ENCODE measurements at regions not wholly inside any gene's neighbourhood (a gene's known extent, or its start where the extent isn't known, plus 50 kb on each side); places are given as distances from the start of the nearest gene placed in this dataset.
"Not testable (repeated sequence)": the region's sequence is repeated elsewhere in the genome, so short reads cannot be mapped to it uniquely, and the experiment has no call there.

- no peak overlapping the region for H3K27ac ChIP-seq (ENCODE audit: low read depth, low read length)
- H3K36me3 ChIP-seq (ENCODE audit: control insufficient read depth, insufficient read depth, low read length): no peaks in the 10 kb centered on the region
- H2BK15ac ChIP-seq (replicated peaks; ENCODE audit: low read depth): no peak overlapping the region
- no peaks in the 10 kb centered on the region for H3K27me3 ChIP-seq (ENCODE audit: insufficient read depth, low read length, poor library complexity)
- no peaks in the 10 kb centered on the region for H3K79me1 ChIP-seq (ENCODE audit: low read length)
- H2AK5ac ChIP-seq (ENCODE audit: low read length): no peak overlapping the region
- no peaks in the 10 kb centered on the region for H3K4me1 ChIP-seq (ENCODE audit: control insufficient read depth, low read depth, low read length)
- H4K8ac ChIP-seq (ENCODE audit: low read depth, low read length): no peak overlapping the region
- H3K4me2 ChIP-seq (ENCODE audit: low read length): no peak overlapping the region
- no peak overlapping the region for H3K4ac ChIP-seq (ENCODE audit: low read depth, low read length)
- no peak overlapping the region for H3K56ac ChIP-seq (ENCODE audit: low read length)
- H3K18ac ChIP-seq (ENCODE audit: low read length): no peak overlapping the region
- H3K9ac ChIP-seq (ENCODE audit: low read length): no peak overlapping the region
- H3K79me2 ChIP-seq (ENCODE audit: control insufficient read depth, insufficient read depth, low read length): no peaks in the 10 kb centered on the region
- H3K4me3 ChIP-seq (ENCODE audit: low read length): no peak overlapping the region
- no peak overlapping the region for H2BK120ac ChIP-seq (ENCODE audit: low read depth, low read length)
- no peak overlapping the region for H3K23ac ChIP-seq (ENCODE audit: low read length)
- H4K5ac ChIP-seq (ENCODE audit: low read length): no peak overlapping the region
- WGBS (ENCODE audit: extremely low coverage, insufficient coverage, low lambda C conversion rate): no CpG with 5 or more reads among the region's 2 CpGs
- H2BK5ac ChIP-seq (ENCODE audit: low read length): no peak overlapping the region
- no peak for DNase-seq
These were observed 896.5 kb downstream of the PLA2G4A start for GRCh38 chr1:187725216-187725615.

- WGBS (ENCODE audit: extremely low coverage, insufficient coverage, low lambda C conversion rate): no CpG with 5 or more reads among the region's 1 CpG
- no peak overlapping the region for H2AK5ac ChIP-seq (ENCODE audit: low read length)
- H2BK5ac ChIP-seq (ENCODE audit: low read length): no peak overlapping the region
- no peak overlapping the region for H3K56ac ChIP-seq (ENCODE audit: low read length)
- H4K8ac ChIP-seq (ENCODE audit: low read depth, low read length): no peak overlapping the region
- no peak overlapping the region for H3K23ac ChIP-seq (ENCODE audit: low read length)
- no peak overlapping the region for H3K9ac ChIP-seq (ENCODE audit: low read length)
- H3K4me3 ChIP-seq (ENCODE audit: low read length): no peak overlapping the region
- no peak overlapping the region for H2BK15ac ChIP-seq (replicated peaks; ENCODE audit: low read depth)
- no peak overlapping the region for H3K4ac ChIP-seq (ENCODE audit: low read depth, low read length)
- no peak for DNase-seq
- no peak overlapping the region for H4K5ac ChIP-seq (ENCODE audit: low read length)
- H3K4me1 ChIP-seq (ENCODE audit: control insufficient read depth, low read depth, low read length): no peaks in the 10 kb centered on the region
- H3K18ac ChIP-seq (ENCODE audit: low read length): no peak overlapping the region
- no peak overlapping the region for H2BK120ac ChIP-seq (ENCODE audit: low read depth, low read length)
- H3K79me1 ChIP-seq (ENCODE audit: low read length): no peaks in the 10 kb centered on the region
- no peaks in the 10 kb centered on the region for H3K27me3 ChIP-seq (ENCODE audit: insufficient read depth, low read length, poor library complexity)
- H3K4me2 ChIP-seq (ENCODE audit: low read length): no peak overlapping the region
- H3K79me2 ChIP-seq (ENCODE audit: control insufficient read depth, insufficient read depth, low read length): no peaks in the 10 kb centered on the region
- no peaks in the 10 kb centered on the region for H3K36me3 ChIP-seq (ENCODE audit: control insufficient read depth, insufficient read depth, low read length)
- no peak overlapping the region for H3K27ac ChIP-seq (ENCODE audit: low read depth, low read length)
These were observed 904.5 kb downstream of the PLA2G4A start for GRCh38 chr1:187733232-187733631.

GRCh38 chr1:187734427-187734826, 905.7 kb downstream of the PLA2G4A start:
- Histone ChIP-seq H3K79me2 (ENCODE audit: control insufficient read depth, insufficient read depth, low read length) (no peaks in the 10 kb centered on the region), H4K5ac (ENCODE audit: low read length) (no peak overlapping the region), H2BK5ac (ENCODE audit: low read length) (no peak overlapping the region), H3K27me3 (ENCODE audit: insufficient read depth, low read length, poor library complexity) (no peaks in the 10 kb centered on the region), H2BK15ac (replicated peaks; ENCODE audit: low read depth) (no peak overlapping the region), H3K4ac (ENCODE audit: low read depth, low read length) (no peak overlapping the region), H3K4me3 (ENCODE audit: low read length) (no peak overlapping the region), H3K9ac (ENCODE audit: low read length) (no peak overlapping the region), H3K4me2 (ENCODE audit: low read length) (no peak overlapping the region), H4K8ac (ENCODE audit: low read depth, low read length) (no peak overlapping the region), H3K18ac (ENCODE audit: low read length) (no peak overlapping the region), H3K27ac (ENCODE audit: low read depth, low read length) (no peak overlapping the region), H2AK5ac (ENCODE audit: low read length) (no peak overlapping the region), H3K79me1 (ENCODE audit: low read length) (no peaks in the 10 kb centered on the region), H2BK120ac (ENCODE audit: low read depth, low read length) (no peak overlapping the region), H3K23ac (ENCODE audit: low read length) (no peak overlapping the region), H3K56ac (ENCODE audit: low read length) (no peak overlapping the region), H3K4me1 (ENCODE audit: control insufficient read depth, low read depth, low read length) (no peaks in the 10 kb centered on the region), H3K36me3 (ENCODE audit: control insufficient read depth, insufficient read depth, low read length) (no peaks in the 10 kb centered on the region)
- DNase-seq: peak; percentile 2
- no CpG with 5 or more reads among the region's 4 CpGs for WGBS (ENCODE audit: extremely low coverage, insufficient coverage, low lambda C conversion rate)

- Histone ChIP-seq H3K4me1 (ENCODE audit: control insufficient read depth, low read depth, low read length) (no peaks in the 10 kb centered on the region), H2AK5ac (ENCODE audit: low read length) (no peak overlapping the region)
- no CpG with 5 or more reads among the region's 1 CpG for WGBS (ENCODE audit: extremely low coverage, insufficient coverage, low lambda C conversion rate)
These were observed 915.9 kb downstream of the PLA2G4A start for GRCh38 chr1:187744665-187745064.

GRCh38 chr1:187755536-187755935, 926.8 kb downstream of the PLA2G4A start:
- H3K27ac ChIP-seq (ENCODE audit: low read depth, low read length): no peak overlapping the region
- no peak overlapping the region for H4K8ac ChIP-seq (ENCODE audit: low read depth, low read length)
- no peak overlapping the region for H2BK120ac ChIP-seq (ENCODE audit: low read depth, low read length)
- H2AK5ac ChIP-seq (ENCODE audit: low read length): no peak overlapping the region
- no peaks in the 10 kb centered on the region for H3K79me1 ChIP-seq (ENCODE audit: low read length)
- no peak overlapping the region for H3K4ac ChIP-seq (ENCODE audit: low read depth, low read length)
- no peaks in the 10 kb centered on the region for H3K79me2 ChIP-seq (ENCODE audit: control insufficient read depth, insufficient read depth, low read length)
- H3K27me3 ChIP-seq (ENCODE audit: insufficient read depth, low read length, poor library complexity): no peaks in the 10 kb centered on the region
- no peak for DNase-seq
- H3K23ac ChIP-seq (ENCODE audit: low read length): no peak overlapping the region
- H3K4me3 ChIP-seq (ENCODE audit: low read length): no peak overlapping the region
- no peaks in the 10 kb centered on the region for H3K36me3 ChIP-seq (ENCODE audit: control insufficient read depth, insufficient read depth, low read length)
- H3K18ac ChIP-seq (ENCODE audit: low read length): no peak overlapping the region
- WGBS (ENCODE audit: extremely low coverage, insufficient coverage, low lambda C conversion rate): no CpG with 5 or more reads among the region's 2 CpGs
- H4K5ac ChIP-seq (ENCODE audit: low read length): no peak overlapping the region
- H3K56ac ChIP-seq (ENCODE audit: low read length): no peak overlapping the region
- H3K9ac ChIP-seq (ENCODE audit: low read length): no peak overlapping the region
- H2BK5ac ChIP-seq (ENCODE audit: low read length): no peak overlapping the region
- H3K4me2 ChIP-seq (ENCODE audit: low read length): no peak overlapping the region
- no peaks in the 10 kb centered on the region for H3K4me1 ChIP-seq (ENCODE audit: control insufficient read depth, low read depth, low read length)
- H2BK15ac ChIP-seq (replicated peaks; ENCODE audit: low read depth): no peak overlapping the region

More at GRCh38 chr1:187744665-187745064, 915.9 kb downstream of the PLA2G4A start:
- Histone ChIP-seq H2BK5ac (ENCODE audit: low read length) (no peak overlapping the region), H3K4ac (ENCODE audit: low read depth, low read length) (no peak overlapping the region), H3K27me3 (ENCODE audit: insufficient read depth, low read length, poor library complexity) (no peaks in the 10 kb centered on the region), H2BK120ac (ENCODE audit: low read depth, low read length) (no peak overlapping the region), H3K18ac (ENCODE audit: low read length) (no peak overlapping the region), H4K8ac (ENCODE audit: low read depth, low read length) (no peak overlapping the region), H3K36me3 (ENCODE audit: control insufficient read depth, insufficient read depth, low read length) (no peaks in the 10 kb centered on the region), H2BK15ac (replicated peaks; ENCODE audit: low read depth) (no peak overlapping the region), H3K27ac (ENCODE audit: low read depth, low read length) (no peak overlapping the region), H3K4me3 (ENCODE audit: low read length) (no peak overlapping the region), H4K5ac (ENCODE audit: low read length) (no peak overlapping the region), H3K79me1 (ENCODE audit: low read length) (no peaks in the 10 kb centered on the region), H3K9ac (ENCODE audit: low read length) (no peak overlapping the region), H3K79me2 (ENCODE audit: control insufficient read depth, insufficient read depth, low read length) (no peaks in the 10 kb centered on the region), H3K23ac (ENCODE audit: low read length) (no peak overlapping the region), H3K56ac (ENCODE audit: low read length) (no peak overlapping the region), H3K4me2 (ENCODE audit: low read length) (no peak overlapping the region)
- no peak for DNase-seq

GRCh38 chr1:187756684-187757083, 927.9 kb downstream of the PLA2G4A start:
- H3K4me1 ChIP-seq (ENCODE audit: control insufficient read depth, low read depth, low read length); H4K8ac ChIP-seq (ENCODE audit: low read depth, low read length); H3K4me3 ChIP-seq (ENCODE audit: low read length); DNase-seq; H3K23ac ChIP-seq (ENCODE audit: low read length); H2AK5ac ChIP-seq (ENCODE audit: low read length); H3K4me2 ChIP-seq (ENCODE audit: low read length); H3K18ac ChIP-seq (ENCODE audit: low read length); H3K79me2 ChIP-seq (ENCODE audit: control insufficient read depth, insufficient read depth, low read length); H3K9ac ChIP-seq (ENCODE audit: low read length); H2BK15ac ChIP-seq (replicated peaks; ENCODE audit: low read depth); H2BK5ac ChIP-seq (ENCODE audit: low read length); H2BK120ac ChIP-seq (ENCODE audit: low read depth, low read length); H3K79me1 ChIP-seq (ENCODE audit: low read length); H3K56ac ChIP-seq (ENCODE audit: low read length); H3K27me3 ChIP-seq (ENCODE audit: insufficient read depth, low read length, poor library complexity); H4K5ac ChIP-seq (ENCODE audit: low read length); H3K27ac ChIP-seq (ENCODE audit: low read depth, low read length); H3K4ac ChIP-seq (ENCODE audit: low read depth, low read length); H3K36me3 ChIP-seq (ENCODE audit: control insufficient read depth, insufficient read depth, low read length): not testable (repeated sequence)
- WGBS (ENCODE audit: extremely low coverage, insufficient coverage, low lambda C conversion rate): no CpG with 5 or more reads among the region's 1 CpG
